PC-3 (cell line): ENCODE measurements at regions not wholly inside any gene's neighbourhood (a gene's known extent, or its start where the extent isn't known, plus 50 kb on each side); places are given as distances from the start of the nearest gene placed in this dataset.

Experiments used
- CTCF ChIP-seq: fragments of 300-600 bp; sonication (generic); conservative IDR thresholded peaks from 2 replicates; pipeline ENCODE4 v1.5.1; 2017; ENCODE audit warnings: antibody characterized with exemption, low read depth, mild to moderate bottlenecking, low read length
- EZH2 ChIP-seq: fragments of 300-600 bp; sonication (generic); IDR thresholded peaks from one replicate; pipeline ENCODE4 v1.6.1; 2017; ENCODE audit warnings: antibody characterized with exemption, mild to moderate bottlenecking, low read length; ENCODE audit not compliant: unreplicated experiment
- EZH2phosphoT487 ChIP-seq: fragments of 300-600 bp; sonication (generic); IDR thresholded peaks from 2 replicates; pipeline ENCODE4 v1.6.1; 2018; ENCODE audit warnings: mild to moderate bottlenecking, antibody characterized with exemption, low read length, borderline replicate concordance

GRCh38 chr13:97826421-97827012 is 127.0 kb upstream of the IPO5 start:
- TF ChIP-seq CTCF (no peak), EZH2 (no peak), EZH2phosphoT487 (no peak)
